Panc1 (cell line): ENCODE measurements at regions not wholly inside any gene's neighbourhood (a gene's known extent, or its start where the extent isn't known, plus 50 kb on each side); places are given as distances from the start of the nearest gene placed in this dataset.

Experiments
- ATAC-seq: fragments of 200-7000 bp; cut with Tn5 transposase; 2 replicates; pipeline ENCODE4 v1.9.1; 2020; ENCODE audit warnings: mild to moderate bottlenecking, moderate library complexity
- BruUV-seq: library from RNA; stranded (reverse); fragments of 400-500 nt; replicated peaks from 2 replicates; lab custom pipeline; 2021; lab: Mats Ljungman, UMichigan
- CTCF ChIA-PET: fragments of 300-600 bp; sonication (Branson Sonifier 250); formaldehyde crosslinking; loops from one replicate; lab custom pipeline; 2022; ENCODE audit warnings: antibody characterized with exemption; lab: Charles Lee
- POLR2A ChIA-PET: fragments of 300-600 bp; sonication (Branson Sonifier 250); formaldehyde crosslinking; loops from one replicate; lab custom pipeline; 2022; ENCODE audit warnings: antibody characterized with exemption; lab: Charles Lee
- DNase-seq: peaks from one replicate; pipeline ENCODE4 v3.0.0-alpha.2; 2010; ENCODE audit warnings: low read depth, low spot score
- H3K27ac ChIP-seq: 2 replicates; pipeline ENCODE4 v1.5.1; 2011; ENCODE audit warnings: mild to moderate bottlenecking, low read length, inconsistent platforms
- H3K27me3 ChIP-seq: fragments of 200-500 bp; sonication (Bioruptor generic); 2 replicates; pipeline ENCODE4 v1.6.0; 2014; ENCODE audit warnings: low read length, inconsistent platforms; ENCODE audit not compliant: control insufficient read depth, insufficient read depth
- H3K36me3 ChIP-seq: fragments of 200-500 bp; sonication (Bioruptor generic); 2 replicates; pipeline ENCODE4 v1.5.1; 2014; ENCODE audit warnings: inconsistent platforms, mild to moderate bottlenecking, low read length, moderate library complexity; ENCODE audit not compliant: control insufficient read depth, insufficient read depth
- H3K4me1 ChIP-seq: 2 replicates; pipeline ENCODE4 v1.5.1; 2011; ENCODE audit warnings: inconsistent platforms, mild to moderate bottlenecking, low read length, moderate library complexity; ENCODE audit not compliant: control insufficient read depth, insufficient read depth
- H3K4me3 ChIP-seq, 2 experiments: 2 replicates each; pipeline ENCODE4 v1.5.1; 2011 to 2012; ENCODE audit warnings: low read depth in 2 of 2, low read length in 2 of 2, mild to moderate bottlenecking in 2 of 2, inconsistent platforms in 1 of 2, moderate library complexity in 1 of 2
- H3K9me3 ChIP-seq: fragments of 200-500 bp; sonication (Bioruptor generic); 2 replicates; pipeline ENCODE4 v1.5.1; 2014; ENCODE audit warnings: low read depth, mild to moderate bottlenecking, inconsistent platforms, low read length, moderate library complexity; ENCODE audit not compliant: control insufficient read depth, insufficient read depth
- POLR2AphosphoS5 ChIP-seq: IDR thresholded peaks from 2 replicates; pipeline ENCODE4 v1.6.1; 2012; ENCODE audit warnings: mild to moderate bottlenecking, low read depth, low read length, moderate library complexity
- SIN3A ChIP-seq: IDR thresholded peaks from 2 replicates; pipeline ENCODE4 v1.6.1; 2012; ENCODE audit warnings: low read depth, mild to moderate bottlenecking, low read length, moderate library complexity, borderline replicate concordance; ENCODE audit not compliant: insufficient read depth
- TCF7L2 ChIP-seq: IDR thresholded peaks from 2 replicates; pipeline ENCODE4 v1.6.1; 2011; ENCODE audit warnings: mild to moderate bottlenecking, low read depth, low read length, inconsistent platforms
- in situ Hi-C: cut with HindIII; loops from 2 replicates; pipeline ENCODE4 v1.10.0; 2016; ENCODE audit warnings: low sequenced_read_pairs, low pct_unique_long_range_greater_than_20kb
- intact Hi-C: fragments of 100-400 bp; cut with micrococcal nuclease; formaldehyde crosslinking; loops from one replicate; pipeline ENCODE4 v1.10.0; 2022; ENCODE audit not compliant: unreplicated experiment
- TF ChIP-seq, protein P1 (sequence below): fragments of 450-650 bp; IDR thresholded peaks from 2 replicates; pipeline ENCODE4 v1.5.1; 2017; ENCODE audit warnings: mild to moderate bottlenecking
- TF ChIP-seq, protein P2 (sequence below), 2 experiments: IDR thresholded peaks; 2 replicates each; pipeline ENCODE4 v1.6.1; 2011 to 2012; ENCODE audit warnings: low read depth in 2 of 2, control low read depth in 1 of 2, low read length in 1 of 2, mild to moderate bottlenecking in 1 of 2, moderate library complexity in 1 of 2; ENCODE audit not compliant: insufficient read depth in 1 of 2

DNA sequence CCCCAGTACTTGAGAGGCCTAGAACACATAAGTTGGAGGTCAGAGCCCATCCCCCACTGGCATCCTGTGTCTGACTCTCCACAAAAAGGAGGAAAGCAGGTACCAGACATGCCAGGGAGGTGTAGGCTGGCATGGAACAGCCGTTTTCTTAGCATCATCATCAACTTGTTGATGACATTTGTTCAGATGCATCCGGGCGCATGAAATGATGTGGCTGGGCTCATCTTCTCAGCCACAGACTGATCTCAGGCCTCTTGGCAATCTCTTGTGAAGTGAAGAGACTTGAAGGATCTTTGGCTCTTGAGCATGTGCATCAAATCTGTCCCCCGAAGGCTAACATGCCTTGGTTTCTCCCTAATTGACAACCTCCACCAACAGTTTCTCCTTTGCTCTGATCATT is 243.3 kb downstream of the TSN start:
- BruUV-seq: no TSS peak
- TF ChIP-seq TCF7L2 (no peak), SIN3A (no peak), POLR2AphosphoS5 (no peak)
- TF ChIP-seq, protein P1, sequence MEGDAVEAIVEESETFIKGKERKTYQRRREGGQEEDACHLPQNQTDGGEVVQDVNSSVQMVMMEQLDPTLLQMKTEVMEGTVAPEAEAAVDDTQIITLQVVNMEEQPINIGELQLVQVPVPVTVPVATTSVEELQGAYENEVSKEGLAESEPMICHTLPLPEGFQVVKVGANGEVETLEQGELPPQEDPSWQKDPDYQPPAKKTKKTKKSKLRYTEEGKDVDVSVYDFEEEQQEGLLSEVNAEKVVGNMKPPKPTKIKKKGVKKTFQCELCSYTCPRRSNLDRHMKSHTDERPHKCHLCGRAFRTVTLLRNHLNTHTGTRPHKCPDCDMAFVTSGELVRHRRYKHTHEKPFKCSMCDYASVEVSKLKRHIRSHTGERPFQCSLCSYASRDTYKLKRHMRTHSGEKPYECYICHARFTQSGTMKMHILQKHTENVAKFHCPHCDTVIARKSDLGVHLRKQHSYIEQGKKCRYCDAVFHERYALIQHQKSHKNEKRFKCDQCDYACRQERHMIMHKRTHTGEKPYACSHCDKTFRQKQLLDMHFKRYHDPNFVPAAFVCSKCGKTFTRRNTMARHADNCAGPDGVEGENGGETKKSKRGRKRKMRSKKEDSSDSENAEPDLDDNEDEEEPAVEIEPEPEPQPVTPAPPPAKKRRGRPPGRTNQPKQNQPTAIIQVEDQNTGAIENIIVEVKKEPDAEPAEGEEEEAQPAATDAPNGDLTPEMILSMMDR: no peak
- TF ChIP-seq, protein P2, sequence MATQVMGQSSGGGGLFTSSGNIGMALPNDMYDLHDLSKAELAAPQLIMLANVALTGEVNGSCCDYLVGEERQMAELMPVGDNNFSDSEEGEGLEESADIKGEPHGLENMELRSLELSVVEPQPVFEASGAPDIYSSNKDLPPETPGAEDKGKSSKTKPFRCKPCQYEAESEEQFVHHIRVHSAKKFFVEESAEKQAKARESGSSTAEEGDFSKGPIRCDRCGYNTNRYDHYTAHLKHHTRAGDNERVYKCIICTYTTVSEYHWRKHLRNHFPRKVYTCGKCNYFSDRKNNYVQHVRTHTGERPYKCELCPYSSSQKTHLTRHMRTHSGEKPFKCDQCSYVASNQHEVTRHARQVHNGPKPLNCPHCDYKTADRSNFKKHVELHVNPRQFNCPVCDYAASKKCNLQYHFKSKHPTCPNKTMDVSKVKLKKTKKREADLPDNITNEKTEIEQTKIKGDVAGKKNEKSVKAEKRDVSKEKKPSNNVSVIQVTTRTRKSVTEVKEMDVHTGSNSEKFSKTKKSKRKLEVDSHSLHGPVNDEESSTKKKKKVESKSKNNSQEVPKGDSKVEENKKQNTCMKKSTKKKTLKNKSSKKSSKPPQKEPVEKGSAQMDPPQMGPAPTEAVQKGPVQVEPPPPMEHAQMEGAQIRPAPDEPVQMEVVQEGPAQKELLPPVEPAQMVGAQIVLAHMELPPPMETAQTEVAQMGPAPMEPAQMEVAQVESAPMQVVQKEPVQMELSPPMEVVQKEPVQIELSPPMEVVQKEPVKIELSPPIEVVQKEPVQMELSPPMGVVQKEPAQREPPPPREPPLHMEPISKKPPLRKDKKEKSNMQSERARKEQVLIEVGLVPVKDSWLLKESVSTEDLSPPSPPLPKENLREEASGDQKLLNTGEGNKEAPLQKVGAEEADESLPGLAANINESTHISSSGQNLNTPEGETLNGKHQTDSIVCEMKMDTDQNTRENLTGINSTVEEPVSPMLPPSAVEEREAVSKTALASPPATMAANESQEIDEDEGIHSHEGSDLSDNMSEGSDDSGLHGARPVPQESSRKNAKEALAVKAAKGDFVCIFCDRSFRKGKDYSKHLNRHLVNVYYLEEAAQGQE (IDR thresholded peaks at IDR 0.05; ENCODE audit: insufficient read depth in 1 of 2, low read depth in 2 of 2, low read length in 1 of 2): no peak
- ChIA-PET POLR2A (no interaction called here), CTCF (no interaction called here)
- H3K4me1 ChIP-seq: no peaks in the 10 kb centered on the region
- intact Hi-C loops: no loop called here
- no peak for ATAC-seq
- H3K27ac ChIP-seq: no peak overlapping the region
- H3K27me3 ChIP-seq: no peaks in the 10 kb centered on the region; the same call in 1 of the 2 replicates
- no peak overlapping the region for H3K4me3 ChIP-seq
- no peak for DNase-seq
- no peaks in the 10 kb centered on the region for H3K9me3 ChIP-seq
- in situ Hi-C loops: no loop called here
- no peaks in the 10 kb centered on the region for H3K36me3 ChIP-seq

DNA sequence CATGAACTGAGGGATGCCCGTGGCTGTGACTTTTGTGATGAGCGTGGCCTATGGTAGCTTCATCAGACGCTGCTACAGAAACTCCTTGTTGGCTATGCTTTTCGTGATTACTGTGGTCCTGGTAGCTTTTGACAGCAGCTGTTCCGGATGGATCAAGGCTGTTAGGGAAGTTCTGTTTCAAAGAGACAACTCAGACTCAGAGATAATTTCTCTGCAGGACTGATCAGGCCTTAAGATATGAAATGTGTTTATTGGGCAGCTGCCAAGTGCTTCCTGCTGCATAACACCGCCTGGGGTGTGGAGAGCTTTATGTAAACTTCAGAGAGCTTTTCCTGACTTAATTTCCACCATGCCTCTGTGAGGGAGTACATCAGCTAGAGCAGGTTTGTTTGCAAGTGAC is 243.8 kb downstream of the TSN start:
- ATAC-seq: peak; percentile 30; the same call in 1 of the 2 replicates
- Histone ChIP-seq H3K4me1 (no peaks in the 10 kb centered on the region), H3K9me3 (no peaks in the 10 kb centered on the region), H3K27ac (no peak overlapping the region), H3K27me3 (peaks cover 3% of the 10 kb centered on the region; the same call in 1 of the 2 replicates), H3K4me3 (no peak overlapping the region), H3K36me3 (no peaks in the 10 kb centered on the region)
- ChIA-PET CTCF (no interaction called here), POLR2A (no interaction called here)
- intact Hi-C loops (no loop called here), in situ Hi-C loops (no loop called here)
- TF ChIP-seq, protein P1: no peak
- TF ChIP-seq POLR2AphosphoS5: no peak
- TF ChIP-seq TCF7L2: no peak
- no peak for DNase-seq
- no TSS peak for BruUV-seq
